ENCODE measurements at regions not wholly inside any gene's neighbourhood (a gene's known extent, or its start where the extent isn't known, plus 50 kb on each side); places are given as distances from the start of the nearest gene placed in this dataset.
"Not testable (repeated sequence)": the region's sequence is repeated elsewhere in the genome, so short reads cannot be mapped to it uniquely, and the experiment has no call there.

DNA sequence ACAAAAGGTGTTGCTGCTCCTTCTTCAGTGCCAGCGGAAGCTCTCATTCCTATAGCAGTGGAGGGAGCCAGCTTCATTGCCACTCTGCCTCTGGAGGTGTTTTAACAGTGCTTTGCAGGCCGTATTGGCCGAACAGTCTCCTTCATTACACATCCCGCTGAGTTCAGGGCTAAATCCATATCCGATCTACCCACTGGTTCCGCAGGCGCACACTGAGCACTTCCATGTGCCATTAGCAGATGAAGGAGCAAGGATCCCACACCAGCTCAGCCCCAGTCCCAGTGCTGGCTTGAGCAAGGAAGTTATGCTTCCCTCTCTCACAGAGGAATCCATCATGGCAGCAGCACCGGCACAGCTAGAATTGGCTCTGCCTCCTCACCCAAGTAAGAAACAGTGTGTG is 121.2 kb upstream of the IRX2 start:
- DNase-seq: no peak
- Mint-ChIP-seq H3K36me3 (ENCODE audit: low read depth) (no peaks in the 10 kb centered on the region), H3K27ac (no peak overlapping the region), H3K4me3 (no peak overlapping the region), H3K27me3 (no peaks in the 10 kb centered on the region), H3K9me3 (peaks cover 4% of the 10 kb centered on the region), H3K4me1 (no peaks in the 10 kb centered on the region)
- ChIA-PET POLR2A (no interaction called here), CTCF (no interaction called here)

DNA sequence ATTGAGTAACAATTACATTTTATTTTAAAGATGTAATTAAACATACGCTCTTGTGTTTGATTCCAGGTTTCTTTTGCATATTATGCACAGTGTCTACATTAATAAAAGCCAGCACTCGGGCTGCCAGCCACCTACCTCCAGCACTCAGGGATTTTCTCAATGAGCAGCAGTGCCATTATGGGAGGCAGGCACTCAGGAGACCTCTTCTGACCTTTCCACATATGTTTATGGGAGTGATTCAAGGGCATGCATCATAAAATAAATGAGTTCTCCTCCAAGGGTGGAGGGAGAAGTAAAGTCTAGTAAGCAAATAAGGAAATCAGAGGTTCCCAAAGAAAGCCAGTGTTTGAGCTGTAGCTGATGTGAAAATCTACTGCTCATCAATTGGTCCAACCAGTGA is 119.8 kb upstream of the IRX2 start:
- no peak overlapping the region for H3K4me3 Mint-ChIP-seq
- POLR2A ChIA-PET: no interaction called here
- CTCF ChIA-PET: no interaction called here
- no peak for DNase-seq
- H3K27me3 Mint-ChIP-seq: no peaks in the 10 kb centered on the region
- no peaks in the 10 kb centered on the region for H3K4me1 Mint-ChIP-seq
- no peaks in the 10 kb centered on the region for H3K36me3 Mint-ChIP-seq (ENCODE audit: low read depth)
- H3K27ac Mint-ChIP-seq: no peak overlapping the region
- H3K9me3 Mint-ChIP-seq: peaks cover 6% of the 10 kb centered on the region

DNA sequence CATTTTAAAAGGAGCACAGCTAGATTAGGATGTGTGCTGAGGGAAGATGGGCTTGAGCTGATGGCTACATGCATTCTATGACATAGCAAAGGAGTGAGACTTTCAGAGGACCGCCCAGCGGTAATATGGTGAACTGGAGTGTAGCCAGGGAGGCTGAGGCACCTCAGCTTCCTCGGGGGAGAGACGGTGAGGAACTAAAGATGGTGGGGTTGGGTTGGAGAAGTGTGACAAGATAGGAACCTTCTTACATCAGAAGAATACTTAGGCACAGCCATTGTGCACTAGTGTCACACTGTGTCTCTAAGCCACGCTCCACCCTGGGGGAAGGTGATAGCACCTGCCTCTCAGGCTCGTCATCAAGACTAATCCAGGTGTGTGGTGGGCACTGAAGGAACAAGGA is 118.0 kb upstream of the IRX2 start:
- no peaks in the 10 kb centered on the region for H3K4me1 Mint-ChIP-seq
- no peak overlapping the region for H3K4me3 Mint-ChIP-seq
- DNase-seq: no peak
- peaks cover 13% of the 10 kb centered on the region for H3K9me3 Mint-ChIP-seq
- CTCF ChIA-PET: no interaction called here
- no peaks in the 10 kb centered on the region for H3K36me3 Mint-ChIP-seq (ENCODE audit: low read depth)
- POLR2A ChIA-PET: no interaction called here
- no peaks in the 10 kb centered on the region for H3K27me3 Mint-ChIP-seq
- H3K27ac Mint-ChIP-seq: no peak overlapping the region

DNA sequence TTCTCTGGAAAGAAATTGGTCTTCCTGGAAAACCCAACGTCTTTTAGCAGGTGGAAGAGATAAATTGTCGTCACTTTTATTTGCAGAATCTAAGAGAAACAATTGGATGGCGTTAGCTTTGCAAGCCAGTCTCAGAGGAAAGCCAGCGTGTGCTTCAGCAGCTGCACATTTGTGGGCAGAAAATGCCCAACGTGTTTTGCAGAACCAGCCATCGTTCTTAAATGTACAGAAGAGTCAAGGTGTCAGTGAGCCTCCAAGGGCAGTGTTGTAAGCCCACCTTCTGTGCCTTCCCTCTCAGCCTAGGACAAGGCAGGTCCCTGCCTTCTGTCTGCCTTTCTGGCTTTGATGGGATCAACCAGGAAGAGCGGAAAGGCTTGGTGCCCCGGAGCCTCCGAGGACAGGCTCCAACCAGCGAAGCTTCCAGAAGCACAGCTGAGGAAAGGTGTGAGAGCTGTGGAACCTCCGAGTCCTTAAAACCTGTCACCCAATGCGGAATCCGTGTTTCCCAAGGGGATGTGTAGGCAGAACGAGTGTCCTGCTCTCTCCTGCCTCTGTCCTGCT is 116.0 kb upstream of the IRX2 start:
- Mint-ChIP-seq H3K27ac (no peak overlapping the region), H3K36me3 (ENCODE audit: low read depth) (no peaks in the 10 kb centered on the region), H3K4me3 (no peak overlapping the region), H3K9me3 (peaks cover 13% of the 10 kb centered on the region), H3K27me3 (no peaks in the 10 kb centered on the region), H3K4me1 (no peaks in the 10 kb centered on the region)
- POLR2A ChIA-PET: no interaction called here
- DNase-seq: no peak
- CTCF ChIA-PET: no interaction called here

DNA sequence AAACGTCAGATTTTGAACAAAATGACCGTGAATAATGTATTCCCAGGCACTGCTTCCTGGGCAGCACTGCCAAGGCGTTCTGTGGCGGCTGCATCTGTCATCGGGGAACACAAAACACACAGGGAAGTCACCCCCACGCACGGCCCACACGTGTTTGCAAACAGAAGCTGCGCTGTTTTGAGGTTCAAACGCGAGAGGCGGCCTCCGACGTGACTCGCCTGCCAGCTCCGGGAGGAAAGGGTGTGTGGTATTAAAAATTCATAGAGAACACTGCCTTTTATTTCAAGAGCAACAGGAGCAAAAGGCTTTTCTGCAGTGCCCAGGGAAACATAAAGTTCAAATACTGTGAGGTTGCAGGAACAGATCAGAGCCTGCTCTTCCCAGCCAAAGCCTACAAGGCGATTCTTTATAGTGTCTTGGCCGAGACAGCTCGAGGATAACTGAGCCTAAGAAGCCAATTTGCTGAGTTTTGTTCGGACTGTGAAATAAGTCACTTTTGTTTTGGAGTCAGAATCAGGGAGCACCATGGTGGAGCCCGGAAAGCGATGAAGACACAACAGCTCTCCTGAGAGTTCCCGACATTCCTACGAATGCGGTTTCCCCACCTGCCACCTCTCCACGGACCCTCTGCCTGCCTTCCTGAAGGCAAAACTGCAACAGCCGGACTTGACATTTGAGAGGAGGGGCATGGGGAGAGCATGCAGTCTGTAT is 115.3 kb upstream of the IRX2 start:
- peaks cover 15% of the 10 kb centered on the region for H3K9me3 Mint-ChIP-seq
- ChIA-PET POLR2A (no interaction called here), CTCF (no interaction called here)
- H3K4me3 Mint-ChIP-seq: no peak overlapping the region
- no peak overlapping the region for H3K27ac Mint-ChIP-seq
- H3K4me1 Mint-ChIP-seq: no peaks in the 10 kb centered on the region
- H3K36me3 Mint-ChIP-seq (ENCODE audit: low read depth): no peaks in the 10 kb centered on the region
- DNase-seq: no peak
- H3K27me3 Mint-ChIP-seq: no peaks in the 10 kb centered on the region

DNA sequence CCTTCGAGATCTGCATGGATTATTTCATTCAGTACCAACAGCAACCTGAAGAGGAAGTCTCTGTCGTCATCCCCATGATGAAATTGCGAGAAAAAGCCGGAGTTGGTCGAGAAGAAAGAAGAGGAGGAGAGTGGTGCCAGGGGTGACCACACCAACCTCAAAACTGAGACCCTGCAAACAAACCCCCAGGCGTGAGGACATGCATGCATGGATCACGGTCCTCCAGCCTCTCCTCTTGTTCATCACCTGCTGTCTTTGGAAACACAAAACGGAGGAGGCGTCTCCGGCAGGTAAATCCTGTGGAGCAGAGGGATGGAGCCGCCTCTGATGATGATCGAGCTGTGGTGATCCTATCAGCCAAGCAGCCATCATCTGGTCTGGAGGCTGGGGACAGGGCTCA is 114.4 kb upstream of the IRX2 start:
- CTCF ChIA-PET: no interaction called here
- peaks cover 15% of the 10 kb centered on the region for H3K9me3 Mint-ChIP-seq

DNA sequence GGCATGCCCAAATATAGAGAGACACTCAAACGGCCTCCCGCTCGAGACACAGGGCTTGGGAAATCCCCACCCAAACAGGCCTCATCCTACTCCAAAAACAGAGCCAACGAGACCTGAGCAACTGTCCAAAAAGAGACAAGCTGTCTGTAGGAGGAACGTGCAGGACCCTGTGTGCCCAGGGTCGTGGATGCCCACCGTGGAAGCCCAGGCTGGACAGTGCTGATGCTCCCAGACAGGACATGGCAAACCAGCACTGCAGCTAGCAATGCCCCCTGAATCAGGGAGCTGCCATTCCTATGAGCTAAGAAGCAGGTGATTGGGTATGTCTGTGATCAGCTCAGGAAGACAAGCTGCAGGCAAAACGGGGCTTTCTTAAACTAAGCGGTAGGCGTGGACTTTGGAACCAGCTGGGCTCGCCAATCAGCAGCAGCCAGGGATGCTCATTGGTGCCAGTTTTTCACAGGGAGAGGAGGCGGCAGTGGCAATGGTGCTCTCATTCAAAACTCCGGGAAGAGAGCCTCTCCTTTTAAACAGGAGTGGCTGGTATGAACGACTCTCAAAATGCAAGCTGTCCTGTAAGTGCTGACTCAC is 113.1 kb upstream of the IRX2 start:
- Mint-ChIP-seq H3K4me3 (no peak overlapping the region), H3K9me3 (peaks cover 15% of the 10 kb centered on the region), H3K4me1 (no peaks in the 10 kb centered on the region), H3K36me3 (ENCODE audit: low read depth) (no peaks in the 10 kb centered on the region), H3K27me3 (no peaks in the 10 kb centered on the region), H3K27ac (no peak overlapping the region)
- DNase-seq: no peak
- ChIA-PET POLR2A (no interaction called here), CTCF (no interaction called here)

More for the DNA sequence above, 114.4 kb upstream of the IRX2 start:
- POLR2A ChIA-PET: no interaction called here
- no peak overlapping the region for H3K27ac Mint-ChIP-seq
- no peaks in the 10 kb centered on the region for H3K4me1 Mint-ChIP-seq
- DNase-seq: no peak
- H3K4me3 Mint-ChIP-seq: no peak overlapping the region
- no peaks in the 10 kb centered on the region for H3K27me3 Mint-ChIP-seq
- H3K36me3 Mint-ChIP-seq (ENCODE audit: low read depth): no peaks in the 10 kb centered on the region

DNA sequence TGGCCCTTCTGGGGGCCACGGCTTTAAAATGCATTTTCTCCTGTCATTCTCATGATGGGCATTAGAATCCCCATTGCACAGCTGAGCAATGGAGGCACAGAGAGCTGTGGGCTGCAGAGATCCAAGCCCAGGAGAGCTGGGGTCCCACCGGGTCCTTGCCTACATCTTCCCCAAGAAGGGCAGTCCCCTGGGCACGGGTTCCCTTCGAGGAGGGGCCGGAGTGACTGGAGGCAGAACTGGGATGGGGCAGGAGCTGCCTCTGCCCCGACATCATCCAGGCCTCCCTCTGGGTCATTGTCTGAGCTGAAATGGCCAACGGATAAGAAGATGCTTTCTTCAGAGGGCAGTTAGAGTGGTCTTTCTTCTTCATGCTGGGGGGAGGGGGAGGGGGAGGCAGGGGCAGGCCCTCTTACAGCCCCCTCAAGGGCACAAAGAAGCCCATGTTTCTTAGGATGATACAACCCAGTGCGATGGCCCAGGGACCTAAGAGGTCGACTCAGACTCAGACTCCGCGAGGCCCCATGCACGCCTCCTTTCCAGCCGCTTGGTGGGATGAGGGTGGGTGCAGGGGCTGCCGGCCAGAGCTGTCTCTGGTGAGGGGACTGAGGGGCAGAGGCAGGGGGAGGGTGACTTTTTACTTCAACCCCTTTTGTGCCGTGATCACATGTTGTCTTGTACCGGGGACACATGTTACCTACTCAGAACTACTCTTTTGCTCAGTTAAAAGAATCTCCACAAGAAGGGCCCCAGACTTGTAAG is 112.4 kb upstream of the IRX2 start:
- Mint-ChIP-seq H3K27ac (no peak overlapping the region), H3K9me3 (peaks cover 13% of the 10 kb centered on the region), H3K4me3 (no peak overlapping the region), H3K27me3 (no peaks in the 10 kb centered on the region), H3K4me1 (no peaks in the 10 kb centered on the region), H3K36me3 (ENCODE audit: low read depth) (no peaks in the 10 kb centered on the region)
- ChIA-PET POLR2A (no interaction called here), CTCF (no interaction called here)
- no peak for DNase-seq

DNA sequence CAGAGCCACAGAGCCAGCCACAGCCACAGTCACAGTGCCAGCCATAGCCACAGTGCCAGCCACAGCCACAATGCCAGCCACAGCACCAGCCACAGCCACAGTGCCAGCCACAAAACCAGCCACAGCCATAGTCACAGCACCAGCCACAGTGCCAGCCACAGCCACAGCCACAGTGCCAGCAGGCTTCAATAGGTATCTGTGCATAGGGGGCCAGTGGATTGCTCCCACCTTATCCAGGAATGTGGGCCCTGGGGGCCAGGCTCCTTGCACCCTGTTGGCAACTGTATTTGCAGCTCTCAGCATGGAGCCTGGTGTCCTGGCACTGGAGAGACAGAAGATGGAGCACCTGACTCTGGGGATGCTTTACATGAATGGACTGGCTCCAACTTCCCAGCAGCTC is 111.7 kb upstream of the IRX2 start:
- no peak overlapping the region for H3K27ac Mint-ChIP-seq
- ChIA-PET CTCF (no interaction called here), POLR2A (no interaction called here)

DNA sequence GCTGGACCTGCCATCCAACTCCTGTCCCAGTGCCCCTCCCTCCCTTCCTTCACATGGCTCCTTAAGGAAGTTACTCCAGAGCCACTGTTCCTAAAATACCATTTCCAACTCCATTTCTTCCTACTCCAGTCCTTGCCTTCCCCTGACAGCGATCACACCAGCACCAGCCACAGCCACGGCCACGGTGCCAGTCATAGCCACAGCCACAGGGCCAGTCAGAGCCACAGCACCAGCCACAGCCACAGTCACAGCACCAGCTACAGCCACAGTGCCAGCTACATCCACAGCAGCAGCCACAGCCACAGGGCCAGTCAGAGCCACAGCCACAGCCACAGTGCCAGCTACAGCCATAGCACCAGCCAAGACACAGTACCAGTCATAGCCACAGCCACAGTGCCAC is 110.7 kb upstream of the IRX2 start:
- H3K27me3 Mint-ChIP-seq, CTCF ChIA-PET: not testable (repeated sequence)

More for the DNA sequence above, 111.7 kb upstream of the IRX2 start:
- H3K9me3 Mint-ChIP-seq: peaks cover 13% of the 10 kb centered on the region
- H3K4me1 Mint-ChIP-seq: no peaks in the 10 kb centered on the region
- DNase-seq: no peak
- no peaks in the 10 kb centered on the region for H3K36me3 Mint-ChIP-seq (ENCODE audit: low read depth)
- no peak overlapping the region for H3K4me3 Mint-ChIP-seq
- no peaks in the 10 kb centered on the region for H3K27me3 Mint-ChIP-seq

DNA sequence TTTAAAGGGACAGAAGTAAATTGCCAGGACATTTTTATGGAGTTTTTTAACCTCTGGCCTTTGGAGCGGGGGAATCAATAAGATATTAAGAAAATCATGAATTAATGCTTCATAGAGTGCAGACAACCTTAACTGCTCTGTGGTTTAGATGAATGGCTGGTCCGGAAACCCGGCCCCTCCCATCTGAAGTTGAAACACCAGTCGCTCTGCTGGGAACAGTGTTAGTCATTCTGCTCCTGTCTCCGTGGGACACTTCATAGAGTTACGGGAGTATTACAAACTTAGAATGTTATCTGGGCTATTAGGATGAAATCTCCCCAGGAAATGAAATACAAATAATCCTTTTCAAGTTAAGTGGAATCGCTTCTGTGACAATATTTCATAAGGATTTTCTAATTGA is 110.1 kb upstream of the IRX2 start:
- CTCF ChIA-PET: no interaction called here
- no peaks in the 10 kb centered on the region for H3K27me3 Mint-ChIP-seq
- no peaks in the 10 kb centered on the region for H3K4me1 Mint-ChIP-seq
- H3K36me3 Mint-ChIP-seq (ENCODE audit: low read depth): no peaks in the 10 kb centered on the region
- DNase-seq: no peak
- H3K4me3 Mint-ChIP-seq: no peak overlapping the region
- POLR2A ChIA-PET: no interaction called here
- no peak overlapping the region for H3K27ac Mint-ChIP-seq
- H3K9me3 Mint-ChIP-seq: peaks cover 9% of the 10 kb centered on the region

More for the DNA sequence above, 110.7 kb upstream of the IRX2 start:
- H3K4me1 Mint-ChIP-seq; H3K4me3 Mint-ChIP-seq; POLR2A ChIA-PET; H3K36me3 Mint-ChIP-seq (ENCODE audit: low read depth); H3K27ac Mint-ChIP-seq; DNase-seq: not testable (repeated sequence)
- H3K9me3 Mint-ChIP-seq: peaks cover 12% of the 10 kb centered on the region

DNA sequence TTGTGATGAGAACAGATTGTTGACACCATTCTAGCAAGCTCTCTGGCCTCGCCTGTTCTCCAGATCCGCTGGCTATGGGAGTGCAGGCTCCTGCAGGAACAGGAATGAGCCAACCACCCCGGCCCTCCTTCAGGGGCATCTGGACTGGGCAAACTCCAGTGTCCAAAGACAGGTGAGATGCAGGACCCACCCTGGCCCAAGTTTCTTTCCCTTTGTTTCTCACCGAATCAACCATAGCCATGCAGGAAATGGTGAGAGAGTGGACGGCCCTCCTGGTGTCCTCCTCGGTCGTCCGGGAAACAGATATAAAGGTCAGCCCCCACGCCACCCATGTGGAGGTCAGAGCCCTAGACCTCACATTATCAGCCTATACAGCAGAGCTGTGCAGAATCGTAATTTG is 108.6 kb upstream of the IRX2 start:
- DNase-seq: no peak
- H3K36me3 Mint-ChIP-seq (ENCODE audit: low read depth): no peaks in the 10 kb centered on the region
- CTCF ChIA-PET: no interaction called here
- no peak overlapping the region for H3K27ac Mint-ChIP-seq
- peaks cover 7% of the 10 kb centered on the region for H3K9me3 Mint-ChIP-seq
- no peak overlapping the region for H3K4me3 Mint-ChIP-seq
- no peaks in the 10 kb centered on the region for H3K4me1 Mint-ChIP-seq
- POLR2A ChIA-PET: no interaction called here
- H3K27me3 Mint-ChIP-seq: no peaks in the 10 kb centered on the region

DNA sequence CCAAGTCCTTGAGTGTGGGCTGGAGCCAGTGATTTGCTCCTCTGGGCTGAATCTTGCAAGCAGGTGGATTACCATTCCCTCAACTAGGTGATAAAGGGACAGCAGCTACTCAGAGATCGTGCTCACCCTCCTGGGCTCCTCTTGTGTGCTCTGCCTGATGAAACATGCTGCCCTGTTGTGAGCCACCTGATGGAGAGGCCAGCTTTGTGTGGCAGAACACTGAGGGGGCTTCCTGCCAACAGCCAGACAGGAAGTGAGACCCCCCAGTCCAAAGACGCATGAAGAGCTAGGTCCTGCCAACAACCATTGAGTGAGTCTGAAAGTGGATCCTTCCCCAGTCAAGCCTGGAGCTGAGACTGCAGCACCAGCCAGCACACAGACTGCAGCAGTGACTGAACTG is 106.4 kb upstream of the IRX2 start:
- Mint-ChIP-seq H3K27ac (no peak overlapping the region), H3K4me1 (no peaks in the 10 kb centered on the region), H3K36me3 (ENCODE audit: low read depth) (no peaks in the 10 kb centered on the region), H3K27me3 (no peaks in the 10 kb centered on the region), H3K9me3 (peaks cover 6% of the 10 kb centered on the region), H3K4me3 (no peak overlapping the region)
- DNase-seq: no peak
- ChIA-PET CTCF (no interaction called here), POLR2A (no interaction called here)

DNA sequence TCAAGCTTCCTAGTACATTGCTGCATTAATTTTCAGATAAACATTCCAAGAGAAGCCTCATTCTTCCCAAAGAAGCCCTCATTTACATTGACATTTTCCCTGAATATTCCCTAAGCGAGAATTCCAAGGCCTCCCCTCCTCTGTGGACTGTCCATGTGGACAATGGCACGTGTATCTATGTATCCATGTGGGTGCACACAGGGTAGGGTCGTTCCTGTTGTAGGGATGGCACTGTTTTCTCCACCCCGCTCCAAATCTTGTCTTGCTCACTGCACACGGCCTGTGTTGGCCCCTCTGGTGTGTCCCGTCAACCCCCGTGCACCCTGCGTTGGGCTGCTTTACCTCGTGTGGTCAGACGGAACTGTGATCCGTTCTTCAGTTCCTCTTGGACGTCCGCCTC is 104.7 kb upstream of the IRX2 start:
- Mint-ChIP-seq H3K36me3 (ENCODE audit: low read depth) (no peaks in the 10 kb centered on the region), H3K27ac (no peak overlapping the region), H3K4me1 (no peaks in the 10 kb centered on the region), H3K27me3 (no peaks in the 10 kb centered on the region), H3K4me3 (no peak overlapping the region), H3K9me3 (peaks cover 5% of the 10 kb centered on the region)
- ChIA-PET CTCF (no interaction called here), POLR2A (no interaction called here)
- DNase-seq: no peak
